ENCODE measurements at regions not wholly inside any gene's neighbourhood (a gene's known extent, or its start where the extent isn't known, plus 50 kb on each side); places are given as distances from the start of the nearest gene placed in this dataset.
A peak's percentile ranks its signal among the peaks of the same experiment; 100 is the strongest.

DNA sequence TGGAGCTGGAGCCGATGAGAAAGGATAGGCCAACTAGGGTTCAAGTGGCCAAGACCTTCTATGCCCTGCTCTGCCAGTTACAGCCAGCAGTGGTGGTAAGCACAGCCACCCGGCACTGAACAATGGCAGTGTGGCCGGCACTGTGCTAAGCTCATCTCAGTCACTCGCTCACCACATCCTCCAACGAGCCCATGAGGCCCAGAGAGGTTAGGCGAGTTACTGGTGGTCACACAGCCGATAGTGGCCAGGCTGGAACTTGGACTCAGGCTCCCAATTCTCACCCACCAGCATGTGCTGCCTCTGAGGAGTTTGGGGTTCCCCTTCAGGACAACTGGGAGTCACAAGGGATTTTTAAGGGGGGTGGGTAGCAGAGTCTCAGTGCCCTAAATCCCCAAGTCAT, 66.4 kb downstream of the IGLL1 start:
- Histone ChIP-seq H3K4me3 (no peak overlapping the region), H3K36me3 (no peaks in the 10 kb centered on the region), H3K4me1 (peaks cover 0 to 9% (median 0%) of the 10 kb centered on the region in 4 donors), H3K9me3 (no peaks in the 10 kb centered on the region), H3K27ac (peak overlapping the region in 2 of 5 donors; percentile 20 to 54), H3K27me3 (no peaks in the 10 kb centered on the region)
- TF ChIP-seq POLR2AphosphoS5 (IDR thresholded peaks at IDR 0.05) = no peak
- TF ChIP-seq POLR2A (IDR thresholded peaks at IDR 0.05) = no peak
- no peak for TF ChIP-seq EP300 (IDR thresholded peaks at IDR 0.05)
- TF ChIP-seq, protein P1, sequence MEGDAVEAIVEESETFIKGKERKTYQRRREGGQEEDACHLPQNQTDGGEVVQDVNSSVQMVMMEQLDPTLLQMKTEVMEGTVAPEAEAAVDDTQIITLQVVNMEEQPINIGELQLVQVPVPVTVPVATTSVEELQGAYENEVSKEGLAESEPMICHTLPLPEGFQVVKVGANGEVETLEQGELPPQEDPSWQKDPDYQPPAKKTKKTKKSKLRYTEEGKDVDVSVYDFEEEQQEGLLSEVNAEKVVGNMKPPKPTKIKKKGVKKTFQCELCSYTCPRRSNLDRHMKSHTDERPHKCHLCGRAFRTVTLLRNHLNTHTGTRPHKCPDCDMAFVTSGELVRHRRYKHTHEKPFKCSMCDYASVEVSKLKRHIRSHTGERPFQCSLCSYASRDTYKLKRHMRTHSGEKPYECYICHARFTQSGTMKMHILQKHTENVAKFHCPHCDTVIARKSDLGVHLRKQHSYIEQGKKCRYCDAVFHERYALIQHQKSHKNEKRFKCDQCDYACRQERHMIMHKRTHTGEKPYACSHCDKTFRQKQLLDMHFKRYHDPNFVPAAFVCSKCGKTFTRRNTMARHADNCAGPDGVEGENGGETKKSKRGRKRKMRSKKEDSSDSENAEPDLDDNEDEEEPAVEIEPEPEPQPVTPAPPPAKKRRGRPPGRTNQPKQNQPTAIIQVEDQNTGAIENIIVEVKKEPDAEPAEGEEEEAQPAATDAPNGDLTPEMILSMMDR (IDR thresholded peaks at IDR 0.05) = no peak
- WGBS, 5 donors = 80 to 89% (median 85%) methylated on average over 5 to 7 of the region's 7 CpGs
- DNase-seq = no peak
- intact Hi-C loops (cut with DNase I; ENCODE audit: low total_unique reads) = no loop called here

DNA sequence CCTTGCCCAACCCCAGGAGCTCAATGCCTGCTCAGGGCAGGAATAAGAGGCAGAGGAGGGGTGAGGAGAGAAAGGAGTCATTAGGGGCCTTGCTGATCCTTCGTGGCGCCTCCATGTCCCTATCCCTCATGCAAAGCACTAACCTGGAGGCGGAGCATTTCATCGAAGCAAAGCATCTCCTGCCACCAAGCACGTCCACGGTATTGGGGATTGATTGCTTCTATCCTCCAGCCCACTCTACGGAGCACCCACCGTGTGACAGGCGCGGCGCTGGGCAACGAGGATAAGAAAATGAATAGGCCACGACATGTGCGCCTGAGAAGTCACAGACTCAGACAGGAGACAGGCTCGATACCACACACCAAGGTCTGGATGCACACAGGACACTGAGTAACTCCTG, 67.0 kb downstream of the IGLL1 start:
- no peak for DNase-seq
- Histone ChIP-seq H3K4me3 (no peak overlapping the region), H3K27me3 (no peaks in the 10 kb centered on the region), H3K4me1 (peaks cover 0 to 9% (median 0%) of the 10 kb centered on the region in 4 donors), H3K27ac (no peak overlapping the region), H3K9me3 (no peaks in the 10 kb centered on the region), H3K36me3 (no peaks in the 10 kb centered on the region)
- WGBS, 5 donors = 85 to 92% (median 89%) methylated on average over 15 of the region's 15 CpGs
- intact Hi-C loops (cut with DNase I; ENCODE audit: low total_unique reads) = no loop called here
- TF ChIP-seq POLR2AphosphoS5 (IDR thresholded peaks at IDR 0.05) = no peak

DNA sequence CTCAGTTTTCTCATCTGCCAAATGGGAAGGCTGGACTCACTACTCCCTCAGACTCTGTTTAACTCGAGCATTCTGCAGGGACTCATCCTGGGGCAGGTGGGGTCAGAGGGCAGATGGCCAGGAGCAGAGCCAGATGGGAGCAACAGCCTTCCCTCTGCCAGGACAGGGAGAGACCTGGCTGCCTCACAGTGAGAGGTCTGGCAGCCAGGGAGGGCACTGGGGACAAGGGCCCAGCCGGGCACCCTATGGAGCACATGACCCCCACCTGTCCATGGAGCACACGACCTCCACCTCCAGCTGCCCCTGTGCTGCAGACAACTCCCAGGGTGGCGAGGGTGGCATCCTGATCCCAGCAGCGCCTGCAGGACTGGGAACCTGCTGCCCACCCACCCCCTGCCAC, 67.4 kb downstream of the IGLL1 start:
- Histone ChIP-seq H3K27ac (no peak overlapping the region), H3K9me3 (no peaks in the 10 kb centered on the region), H3K4me1 (peaks cover 0 to 9% (median 0%) of the 10 kb centered on the region in 4 donors), H3K4me3 (no peak overlapping the region), H3K27me3 (no peaks in the 10 kb centered on the region), H3K36me3 (no peaks in the 10 kb centered on the region)
- WGBS, 5 donors = 80 to 87% (median 86%) methylated on average over 5 of the region's 5 CpGs
- intact Hi-C loops (cut with DNase I; ENCODE audit: low total_unique reads) = no loop called here
- DNase-seq = no peak
- TF ChIP-seq POLR2A (IDR thresholded peaks at IDR 0.05) (no peak), POLR2AphosphoS5 (IDR thresholded peaks at IDR 0.05) (no peak)
- TF ChIP-seq, protein P1 (IDR thresholded peaks at IDR 0.05) = no peak

DNA sequence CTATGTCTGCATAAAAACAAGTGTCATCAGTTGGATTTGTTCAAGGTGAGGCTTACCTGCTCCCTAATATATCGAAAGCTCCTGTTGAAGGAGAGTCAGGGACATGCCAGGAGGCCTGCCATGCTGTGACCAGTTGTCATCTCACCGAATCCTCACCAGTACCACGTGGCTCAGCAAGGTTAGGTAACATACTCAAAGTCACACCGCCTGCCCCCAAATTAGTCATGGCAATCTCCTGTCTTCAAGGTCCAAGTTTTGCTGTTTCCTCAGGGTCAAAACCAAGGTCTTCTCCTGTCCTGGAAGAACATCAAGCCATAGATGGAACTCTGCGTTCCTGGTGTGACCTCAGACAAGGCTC, 67.8 kb downstream of the IGLL1 start:
- no peaks in the 10 kb centered on the region for H3K36me3 ChIP-seq
- no peak overlapping the region for H3K4me3 ChIP-seq
- intact Hi-C loops (cut with DNase I; ENCODE audit: low total_unique reads) = no loop called here
- no peaks in the 10 kb centered on the region for H3K27me3 ChIP-seq
- no peaks in the 10 kb centered on the region for H3K9me3 ChIP-seq
- H3K27ac ChIP-seq = no peak overlapping the region
- 87 to 95% (median 91%) methylated on average over 5 of the region's 5 CpGs for WGBS, 5 donors
- TF ChIP-seq, protein P1 (IDR thresholded peaks at IDR 0.05) = no peak
- TF ChIP-seq POLR2AphosphoS5 (IDR thresholded peaks at IDR 0.05) (no peak), EP300 (IDR thresholded peaks at IDR 0.05) (no peak), POLR2A (IDR thresholded peaks at IDR 0.05) (no peak)
- DNase-seq = no peak
- H3K4me1 ChIP-seq = peaks cover 0 to 9% (median 0%) of the 10 kb centered on the region in 4 donors

DNA sequence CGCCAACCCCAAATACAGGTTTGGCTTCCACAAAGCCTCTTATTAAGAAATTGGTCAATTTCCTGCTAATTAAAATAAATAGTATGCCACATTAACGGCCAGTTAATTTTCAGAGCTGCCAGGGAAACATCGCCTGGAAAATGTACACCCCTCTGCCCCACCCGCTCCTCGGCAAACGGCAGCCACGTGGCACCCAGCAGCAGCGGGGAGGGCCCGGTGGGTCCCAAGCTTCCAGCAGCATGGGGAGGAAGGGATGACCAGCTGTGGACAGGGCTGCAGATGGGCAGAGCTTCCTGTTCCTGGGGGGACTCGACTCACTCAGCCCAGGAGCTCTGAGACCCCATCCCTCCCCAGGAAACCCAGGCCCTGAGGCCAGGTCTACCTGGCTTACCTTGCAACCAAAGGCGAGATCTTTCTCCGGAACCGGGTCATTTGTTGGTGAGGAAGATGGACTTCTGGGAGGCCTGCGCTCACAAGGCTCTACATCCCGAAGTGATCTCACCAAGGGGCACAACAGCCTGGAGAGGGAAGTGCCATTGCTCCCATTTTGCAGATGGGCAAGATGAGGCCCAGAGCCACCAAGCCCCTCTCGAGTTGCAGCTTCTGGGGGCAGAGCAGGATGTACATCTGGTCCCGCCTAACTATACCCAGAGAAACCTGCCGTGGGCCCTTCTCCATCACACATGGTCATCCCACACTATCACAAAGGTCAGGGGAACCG, 68.3 kb downstream of the IGLL1 start:
- TF ChIP-seq POLR2AphosphoS5 (IDR thresholded peaks at IDR 0.05) = no peak
- no peak for TF ChIP-seq POLR2A (IDR thresholded peaks at IDR 0.05)
- TF ChIP-seq, protein P1 (IDR thresholded peaks at IDR 0.05) = no peak
- no peak for TF ChIP-seq EP300 (IDR thresholded peaks at IDR 0.05)
- Histone ChIP-seq H3K27me3 (no peaks in the 10 kb centered on the region), H3K9me3 (no peaks in the 10 kb centered on the region), H3K4me1 (peaks cover 0 to 9% (median 0%) of the 10 kb centered on the region in 4 donors), H3K36me3 (no peaks in the 10 kb centered on the region), H3K27ac (peak overlapping the region in 1 of 5 donors; percentile 22), H3K4me3 (no peak overlapping the region)
- DNase-seq = no peak
- intact Hi-C loops (cut with DNase I; ENCODE audit: low total_unique reads) = no loop called here
- 47 to 62% (median 52%) methylated on average over 17 to 19 of the region's 19 CpGs for WGBS, 5 donors

All from stomach (tissue), 8 donors.